DMS153 treated with DMSO at 0.1 percent for 48 hours (cell line): ENCODE measurements at regions not wholly inside any gene's neighbourhood (a gene's known extent, or its start where the extent isn't known, plus 50 kb on each side); places are given as distances from the start of the nearest gene placed in this dataset.

Experiments
- DNase-seq: peaks from one replicate; lab custom pipeline; 2025; ENCODE audit not compliant: unreplicated experiment; lab: John Stamatoyannopoulos, UW

- DNase-seq = no peak
These were observed 130.9 kb downstream of the PALM2AKAP2 start for GRCh38 chr9:109910671-109911518.

GRCh38 chr9:109912082-109912582 lies 132.1 kb downstream of the PALM2AKAP2 start:
- DNase-seq = no peak

DNA sequence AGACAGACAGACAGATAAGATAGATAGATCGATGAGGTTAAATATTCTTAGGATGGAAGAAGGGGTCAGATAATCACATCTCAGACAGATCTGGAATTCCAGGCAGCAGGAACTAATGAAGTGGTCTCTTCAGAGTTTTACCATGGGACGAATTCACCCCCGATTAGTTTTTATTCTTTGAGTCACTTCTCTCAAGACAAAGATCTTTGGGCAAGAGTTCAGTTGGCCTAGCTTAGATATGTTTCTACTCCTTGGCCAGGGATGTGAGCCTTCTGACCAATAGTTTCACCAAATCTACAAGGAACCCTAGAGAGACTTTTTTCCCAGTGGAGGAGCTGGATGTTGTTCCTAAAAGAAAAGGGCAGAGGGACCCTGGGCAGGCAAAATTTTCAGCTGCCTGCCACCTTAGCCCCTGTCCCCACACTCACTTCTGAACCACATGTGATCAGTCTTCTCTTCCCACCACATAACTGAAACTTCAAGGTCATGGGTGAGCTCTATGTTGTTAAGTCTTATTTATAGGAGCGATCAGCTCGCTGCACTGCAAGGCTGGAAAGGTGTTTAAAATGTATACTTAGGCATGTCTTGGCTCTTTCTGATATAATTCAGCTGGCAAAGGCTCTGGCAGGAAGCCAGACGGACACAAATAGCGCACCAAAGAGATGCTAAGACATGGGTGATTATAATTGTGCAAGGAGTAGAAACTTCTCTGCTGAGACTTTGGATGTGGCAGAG lies 132.9 kb downstream of the PALM2AKAP2 start:
- DNase-seq = no peak

- no peak for DNase-seq
These were observed 133.4 kb downstream of the PALM2AKAP2 start for GRCh38 chr9:109913461-109913810.

DNA sequence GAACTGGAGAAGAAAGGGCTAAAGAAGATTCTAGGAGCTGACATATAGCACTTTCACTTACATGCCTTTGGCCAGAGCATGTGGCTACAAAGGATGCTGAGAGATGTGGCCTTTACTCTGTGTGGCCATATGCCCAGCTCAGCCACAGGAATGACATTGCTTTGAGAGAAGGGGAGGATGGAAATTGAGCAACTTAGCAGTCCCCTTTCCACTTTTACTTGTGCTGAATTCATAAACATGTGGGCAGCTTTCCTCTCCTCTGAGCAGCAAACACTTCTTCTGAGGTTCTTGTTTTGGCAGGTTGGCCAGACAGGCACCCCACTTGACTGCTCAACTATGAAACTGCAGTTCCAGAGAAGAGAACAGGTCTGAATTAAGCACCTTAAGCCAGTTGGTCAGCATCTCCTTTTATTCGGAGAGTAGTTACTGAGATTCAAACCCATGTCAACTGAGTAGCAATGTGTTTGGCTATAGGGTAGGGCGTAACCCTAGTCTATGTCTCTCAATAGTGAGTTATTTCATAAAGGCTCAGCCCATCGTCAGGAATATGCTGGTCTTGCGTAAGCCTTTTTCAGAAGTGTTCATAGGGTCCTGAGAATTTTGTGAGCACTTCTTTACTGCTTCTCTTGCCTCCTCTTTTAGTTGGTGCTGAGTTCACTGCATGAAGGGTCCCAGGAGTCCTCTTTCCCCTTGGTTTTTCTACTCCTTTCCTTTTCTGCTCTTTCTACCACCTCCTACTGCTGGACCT lies 134.5 kb downstream of the PALM2AKAP2 start:
- DNase-seq = no peak

GRCh38 chr9:109916316-109916715 lies 136.3 kb downstream of the PALM2AKAP2 start:
- DNase-seq = no peak

- DNase-seq = peak; percentile 76
These were observed 138.6 kb downstream of the PALM2AKAP2 start for GRCh38 chr9:109918339-109919163.

GRCh38 chr9:109919736-109920408 lies 139.9 kb downstream of the PALM2AKAP2 start:
- DNase-seq = no peak

GRCh38 chr9:109922617-109923470 lies 142.8 kb downstream of the PALM2AKAP2 start:
- no peak for DNase-seq

- peak; percentile 19 for DNase-seq
These were observed 143.4 kb downstream of the PALM2AKAP2 start for GRCh38 chr9:109923471-109923760.

- DNase-seq = no peak
These were observed 143.8 kb downstream of the PALM2AKAP2 start for GRCh38 chr9:109923806-109924205.

DNA sequence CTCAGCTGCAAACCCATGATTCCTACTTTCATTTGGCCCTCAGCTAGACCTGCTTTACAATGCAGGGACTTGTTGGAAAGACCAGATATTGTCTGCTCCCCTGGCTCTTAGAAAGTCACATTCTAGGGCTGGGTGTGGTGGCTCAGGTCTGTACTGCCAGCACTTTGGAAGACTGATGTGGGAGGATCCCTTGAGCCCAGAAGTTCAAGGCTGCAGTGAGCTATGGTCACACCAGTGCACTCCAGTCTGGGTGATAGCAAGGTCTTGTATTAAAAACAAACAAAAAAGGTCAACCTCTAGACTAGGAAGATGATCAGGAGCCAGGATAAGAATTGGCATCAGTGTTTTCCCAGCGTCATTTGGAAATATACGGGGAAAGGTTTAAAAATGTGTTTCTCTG lies 145.8 kb downstream of the PALM2AKAP2 start:
- DNase-seq = no peak

DNA sequence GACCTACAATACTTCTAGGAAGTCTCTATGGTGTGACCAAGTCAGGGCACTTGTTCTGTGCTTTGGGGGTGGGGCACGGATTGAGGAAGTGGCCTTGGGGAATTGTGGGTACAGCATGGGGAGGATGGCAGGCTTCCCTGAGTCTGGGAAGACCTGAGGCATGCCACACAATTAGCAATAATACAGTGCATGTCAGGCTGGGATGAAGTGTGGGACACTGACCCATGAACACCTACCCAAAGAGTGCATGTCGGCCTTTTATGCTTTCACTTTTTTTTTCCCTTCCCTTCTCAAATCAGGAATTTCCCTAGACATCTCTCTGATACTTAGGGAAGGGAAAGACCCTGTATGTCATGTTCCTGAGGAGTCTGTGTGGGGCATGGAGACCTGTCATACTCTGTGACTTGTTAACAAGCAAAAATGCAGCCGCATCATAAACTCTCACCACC lies 146.4 kb downstream of the PALM2AKAP2 start:
- no peak for DNase-seq

- no peak for DNase-seq
These were observed 151.6 kb downstream of the PALM2AKAP2 start for GRCh38 chr9:109931623-109932022.

DNA sequence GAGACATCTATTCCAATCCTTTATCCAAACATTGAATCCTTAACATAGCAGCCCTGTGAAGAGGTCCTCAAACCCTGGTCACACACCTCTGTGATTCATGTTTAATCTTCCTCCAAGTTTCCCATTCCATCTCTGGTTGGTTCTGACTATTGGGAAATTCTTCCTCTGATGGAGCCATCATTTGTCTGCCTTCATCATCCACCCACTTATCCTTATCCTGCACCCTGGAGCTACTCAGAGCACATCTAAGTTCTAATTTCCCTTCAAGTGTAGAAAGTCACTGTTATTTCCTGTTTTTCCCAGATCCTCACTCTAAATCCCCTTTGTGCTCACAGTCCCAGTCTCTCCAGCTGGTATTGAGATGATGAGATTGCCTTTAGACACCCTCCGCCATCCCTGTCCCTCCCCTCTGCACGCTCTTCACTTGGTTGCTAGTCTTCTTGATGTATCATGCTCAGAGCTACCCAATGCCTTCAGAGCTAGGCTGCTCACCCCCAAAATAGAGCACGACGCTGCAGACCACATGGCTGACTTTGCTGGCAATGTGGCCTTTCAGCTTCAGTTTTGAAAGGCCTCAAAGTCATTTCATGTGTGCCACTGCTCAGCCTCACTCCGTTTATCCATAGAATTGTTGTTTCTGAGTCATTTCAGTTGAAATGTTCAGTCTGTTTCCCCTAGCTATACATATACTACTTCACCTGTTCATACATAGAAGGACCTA lies 154.3 kb downstream of the PALM2AKAP2 start:
- no peak for DNase-seq

GRCh38 chr9:109934857-109935215 lies 154.8 kb downstream of the PALM2AKAP2 start:
- DNase-seq = no peak

DNA sequence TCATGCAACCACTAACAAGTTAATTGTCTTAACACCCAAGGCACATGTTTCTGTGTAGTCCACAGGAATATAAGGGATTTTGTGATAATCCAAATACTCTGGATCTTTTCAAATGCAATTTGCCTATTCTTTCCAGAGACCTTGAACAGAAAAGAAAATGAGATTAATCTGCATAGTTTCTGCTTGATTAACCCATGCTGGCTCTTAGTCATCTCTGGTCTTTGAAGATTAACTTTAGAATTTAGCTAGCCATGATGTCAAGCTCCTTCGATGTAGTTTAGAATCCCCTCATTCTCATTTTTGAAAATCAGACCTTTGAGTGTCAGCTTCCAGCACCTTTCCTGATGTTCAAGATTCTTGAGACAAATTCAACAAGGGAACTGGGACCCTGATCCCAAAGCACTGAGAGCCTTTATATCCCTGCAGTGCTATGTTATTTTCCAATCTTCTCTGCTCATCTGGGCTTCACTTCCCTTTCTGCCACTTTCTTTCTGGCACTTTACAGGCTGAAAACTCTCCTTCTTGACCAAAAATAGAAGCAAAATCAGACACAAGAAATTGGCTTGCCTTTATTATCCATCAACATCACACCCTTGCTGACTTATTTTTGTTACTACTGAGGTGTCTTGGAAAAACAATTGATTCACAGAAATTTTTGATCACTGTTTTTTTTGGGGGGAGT lies 155.5 kb downstream of the PALM2AKAP2 start:
- DNase-seq = no peak

- no peak for DNase-seq
These were observed 158.0 kb downstream of the PALM2AKAP2 start for GRCh38 chr9:109937861-109938453.
